ENCODE measurements at regions not wholly inside any gene's neighbourhood (a gene's known extent, or its start where the extent isn't known, plus 50 kb on each side); places are given as distances from the start of the nearest gene placed in this dataset.

- Histone ChIP-seq H3K36me3 (ENCODE audit: insufficient read depth, low read length) (no peaks in the 10 kb centered on the region), H3K9me2 (replicated peaks; ENCODE audit: insufficient read depth, low read length) (no peaks in the 10 kb centered on the region), H3K4me3 (ENCODE audit: low read length) (no peak overlapping the region), H3K9ac (ENCODE audit: low read length) (no peak overlapping the region), H3K4me2 (ENCODE audit: low read depth, low read length, poor library complexity, severe bottlenecking) (no peak overlapping the region), H4K20me1 (ENCODE audit: insufficient read depth, low read depth, low read length) (no peaks in the 10 kb centered on the region), H3K79me2 (ENCODE audit: low read length) (no peaks in the 10 kb centered on the region), H3K4me1 (ENCODE audit: low read length) (no peaks in the 10 kb centered on the region), H2AFZ (ENCODE audit: low read length) (no peak overlapping the region), H3K27ac (ENCODE audit: low read length) (no peak overlapping the region), H3K9me3 (ENCODE audit: low read length) (no peaks in the 10 kb centered on the region), H3K27me3 (ENCODE audit: low read length) (no peaks in the 10 kb centered on the region; the same call in 1 of the 2 replicates)
- no peak for DNase-seq
Measured at GRCh38 chr7:41573862-41574261, 129.0 kb downstream of the INHBA start.

GRCh38 chr7:41573443-41573842 is 129.4 kb downstream of the INHBA start:
- H3K4me2 ChIP-seq (ENCODE audit: low read depth, low read length, poor library complexity, severe bottlenecking), result no peak overlapping the region
- H2AFZ ChIP-seq (ENCODE audit: low read length), result no peak overlapping the region
- H3K9me3 ChIP-seq (ENCODE audit: low read length), result no peaks in the 10 kb centered on the region
- no peak overlapping the region for H3K27ac ChIP-seq (ENCODE audit: low read length)
- H3K27me3 ChIP-seq (ENCODE audit: low read length), result no peaks in the 10 kb centered on the region; the same call in 1 of the 2 replicates
- no peaks in the 10 kb centered on the region for H3K4me1 ChIP-seq (ENCODE audit: low read length)
- H3K79me2 ChIP-seq (ENCODE audit: low read length), result no peaks in the 10 kb centered on the region
- no peak overlapping the region for H3K9ac ChIP-seq (ENCODE audit: low read length)
- no peaks in the 10 kb centered on the region for H3K36me3 ChIP-seq (ENCODE audit: insufficient read depth, low read length)
- DNase-seq, result no peak
- H3K4me3 ChIP-seq (ENCODE audit: low read length), result no peak overlapping the region
- no peaks in the 10 kb centered on the region for H4K20me1 ChIP-seq (ENCODE audit: insufficient read depth, low read depth, low read length)
- no peaks in the 10 kb centered on the region for H3K9me2 ChIP-seq (replicated peaks; ENCODE audit: insufficient read depth, low read length)

- H3K9me2 ChIP-seq (replicated peaks; ENCODE audit: insufficient read depth, low read length), result no peaks in the 10 kb centered on the region
- no peak overlapping the region for H3K27ac ChIP-seq (ENCODE audit: low read length)
- H3K9ac ChIP-seq (ENCODE audit: low read length), result no peak overlapping the region
- no peaks in the 10 kb centered on the region for H3K36me3 ChIP-seq (ENCODE audit: insufficient read depth, low read length)
- no peaks in the 10 kb centered on the region; the same call in 1 of the 2 replicates for H3K27me3 ChIP-seq (ENCODE audit: low read length)
- H3K4me1 ChIP-seq (ENCODE audit: low read length), result no peaks in the 10 kb centered on the region
- H3K4me3 ChIP-seq (ENCODE audit: low read length), result no peak overlapping the region
- no peaks in the 10 kb centered on the region for H3K79me2 ChIP-seq (ENCODE audit: low read length)
- DNase-seq, result no peak
- no peaks in the 10 kb centered on the region for H3K9me3 ChIP-seq (ENCODE audit: low read length)
- no peak overlapping the region for H3K4me2 ChIP-seq (ENCODE audit: low read depth, low read length, poor library complexity, severe bottlenecking)
- no peak overlapping the region for H2AFZ ChIP-seq (ENCODE audit: low read length)
- no peaks in the 10 kb centered on the region for H4K20me1 ChIP-seq (ENCODE audit: insufficient read depth, low read depth, low read length)
Measured at GRCh38 chr7:41573015-41573414, 129.9 kb downstream of the INHBA start.

- Histone ChIP-seq H3K36me3 (ENCODE audit: insufficient read depth, low read length) (no peaks in the 10 kb centered on the region), H3K27me3 (ENCODE audit: low read length) (no peaks in the 10 kb centered on the region), H3K4me1 (ENCODE audit: low read length) (no peaks in the 10 kb centered on the region), H3K79me2 (ENCODE audit: low read length) (no peaks in the 10 kb centered on the region), H4K20me1 (ENCODE audit: insufficient read depth, low read depth, low read length) (no peaks in the 10 kb centered on the region), H3K9me2 (replicated peaks; ENCODE audit: insufficient read depth, low read length) (no peaks in the 10 kb centered on the region), H3K27ac (ENCODE audit: low read length) (no peak overlapping the region), H3K4me3 (ENCODE audit: low read length) (no peak overlapping the region), H3K4me2 (ENCODE audit: low read depth, low read length, poor library complexity, severe bottlenecking) (no peak overlapping the region), H3K9me3 (ENCODE audit: low read length) (no peaks in the 10 kb centered on the region), H3K9ac (ENCODE audit: low read length) (no peak overlapping the region), H2AFZ (ENCODE audit: low read length) (no peak overlapping the region)
- no peak for DNase-seq
Measured at GRCh38 chr7:41571573-41571972, 131.3 kb downstream of the INHBA start.

GRCh38 chr7:41570766-41571165 is 132.1 kb downstream of the INHBA start:
- no peak for DNase-seq
- no peaks in the 10 kb centered on the region for H3K36me3 ChIP-seq (ENCODE audit: insufficient read depth, low read length)
- no peak overlapping the region for H2AFZ ChIP-seq (ENCODE audit: low read length)
- H3K9me2 ChIP-seq (replicated peaks; ENCODE audit: insufficient read depth, low read length), result no peaks in the 10 kb centered on the region
- H3K27ac ChIP-seq (ENCODE audit: low read length), result no peak overlapping the region
- no peaks in the 10 kb centered on the region for H3K9me3 ChIP-seq (ENCODE audit: low read length)
- no peaks in the 10 kb centered on the region for H4K20me1 ChIP-seq (ENCODE audit: insufficient read depth, low read depth, low read length)
- no peaks in the 10 kb centered on the region for H3K27me3 ChIP-seq (ENCODE audit: low read length)
- H3K4me1 ChIP-seq (ENCODE audit: low read length), result no peaks in the 10 kb centered on the region
- no peaks in the 10 kb centered on the region for H3K79me2 ChIP-seq (ENCODE audit: low read length)
- no peak overlapping the region for H3K4me3 ChIP-seq (ENCODE audit: low read length)
- no peak overlapping the region for H3K4me2 ChIP-seq (ENCODE audit: low read depth, low read length, poor library complexity, severe bottlenecking)
- no peak overlapping the region for H3K9ac ChIP-seq (ENCODE audit: low read length)

- Histone ChIP-seq H3K4me3 (ENCODE audit: low read length) (no peak overlapping the region), H3K9me2 (replicated peaks; ENCODE audit: insufficient read depth, low read length) (no peaks in the 10 kb centered on the region; the same call in 1 of the 2 replicates), H3K79me2 (ENCODE audit: low read length) (no peaks in the 10 kb centered on the region), H3K9me3 (ENCODE audit: low read length) (no peaks in the 10 kb centered on the region), H3K4me1 (ENCODE audit: low read length) (no peaks in the 10 kb centered on the region), H4K20me1 (ENCODE audit: insufficient read depth, low read depth, low read length) (no peaks in the 10 kb centered on the region), H3K4me2 (ENCODE audit: low read depth, low read length, poor library complexity, severe bottlenecking) (no peak overlapping the region), H3K27ac (ENCODE audit: low read length) (no peak overlapping the region), H3K9ac (ENCODE audit: low read length) (no peak overlapping the region), H3K27me3 (ENCODE audit: low read length) (no peaks in the 10 kb centered on the region), H3K36me3 (ENCODE audit: insufficient read depth, low read length) (no peaks in the 10 kb centered on the region), H2AFZ (ENCODE audit: low read length) (no peak overlapping the region)
- DNase-seq, result no peak
Measured at GRCh38 chr7:41568135-41568534, 134.8 kb downstream of the INHBA start.

GRCh38 chr7:41567731-41568114 is 135.2 kb downstream of the INHBA start:
- H3K9me3 ChIP-seq (ENCODE audit: low read length), result no peaks in the 10 kb centered on the region
- no peaks in the 10 kb centered on the region; the same call in 1 of the 2 replicates for H3K9me2 ChIP-seq (replicated peaks; ENCODE audit: insufficient read depth, low read length)
- H2AFZ ChIP-seq (ENCODE audit: low read length), result no peak overlapping the region
- H4K20me1 ChIP-seq (ENCODE audit: insufficient read depth, low read depth, low read length), result no peaks in the 10 kb centered on the region
- no peaks in the 10 kb centered on the region for H3K27me3 ChIP-seq (ENCODE audit: low read length)
- H3K9ac ChIP-seq (ENCODE audit: low read length), result no peak overlapping the region
- no peak for DNase-seq
- H3K36me3 ChIP-seq (ENCODE audit: insufficient read depth, low read length), result no peaks in the 10 kb centered on the region
- H3K4me2 ChIP-seq (ENCODE audit: low read depth, low read length, poor library complexity, severe bottlenecking), result no peak overlapping the region
- no peak overlapping the region for H3K27ac ChIP-seq (ENCODE audit: low read length)
- H3K4me3 ChIP-seq (ENCODE audit: low read length), result no peak overlapping the region
- H3K79me2 ChIP-seq (ENCODE audit: low read length), result no peaks in the 10 kb centered on the region
- H3K4me1 ChIP-seq (ENCODE audit: low read length), result no peaks in the 10 kb centered on the region

- no peaks in the 10 kb centered on the region for H3K79me2 ChIP-seq (ENCODE audit: low read length)
- H3K27me3 ChIP-seq (ENCODE audit: low read length), result no peaks in the 10 kb centered on the region
- H3K4me2 ChIP-seq (ENCODE audit: low read depth, low read length, poor library complexity, severe bottlenecking), result no peak overlapping the region
- H3K9me2 ChIP-seq (replicated peaks; ENCODE audit: insufficient read depth, low read length), result no peaks in the 10 kb centered on the region; the same call in 1 of the 2 replicates
- DNase-seq, result no peak
- no peaks in the 10 kb centered on the region for H3K9me3 ChIP-seq (ENCODE audit: low read length)
- H3K4me1 ChIP-seq (ENCODE audit: low read length), result no peaks in the 10 kb centered on the region
- no peaks in the 10 kb centered on the region for H4K20me1 ChIP-seq (ENCODE audit: insufficient read depth, low read depth, low read length)
- H3K36me3 ChIP-seq (ENCODE audit: insufficient read depth, low read length), result no peaks in the 10 kb centered on the region
- no peak overlapping the region for H2AFZ ChIP-seq (ENCODE audit: low read length)
- H3K9ac ChIP-seq (ENCODE audit: low read length), result no peak overlapping the region
- no peak overlapping the region for H3K27ac ChIP-seq (ENCODE audit: low read length)
- no peak overlapping the region for H3K4me3 ChIP-seq (ENCODE audit: low read length)
Measured at GRCh38 chr7:41567031-41567730, 135.7 kb downstream of the INHBA start.
